HG03095 (cell line): ENCODE measurements at regions not wholly inside any gene's neighbourhood (a gene's known extent, or its start where the extent isn't known, plus 50 kb on each side); places are given as distances from the start of the nearest gene placed in this dataset.

Experiments
- ATAC-seq: cut with Tn5 transposase; IDR thresholded peaks from one replicate; pipeline ENCODE4 v1.9.1; 2021; ENCODE audit warnings: moderate library complexity; ENCODE audit not compliant: unreplicated experiment

GRCh38 chr11:116135891-116136290, 631.7 kb upstream of the CADM1 start:
- no peak for ATAC-seq

GRCh38 chr11:116134450-116134849, 630.2 kb upstream of the CADM1 start:
- ATAC-seq = no peak

- no peak for ATAC-seq
Observed at GRCh38 chr11:116132273-116132978, 628.2 kb upstream of the CADM1 start.

GRCh38 chr11:116130122-116130521, 625.9 kb upstream of the CADM1 start:
- no peak for ATAC-seq

- no peak for ATAC-seq
Observed at GRCh38 chr11:116129456-116129855, 625.2 kb upstream of the CADM1 start.

GRCh38 chr11:116126562-116126961, 622.3 kb upstream of the CADM1 start:
- no peak for ATAC-seq

GRCh38 chr11:116124922-116125714, 620.9 kb upstream of the CADM1 start:
- no peak for ATAC-seq

- ATAC-seq = no peak
Observed at GRCh38 chr11:116123739-116124138, 619.5 kb upstream of the CADM1 start.

GRCh38 chr11:116122697-116123472, 618.7 kb upstream of the CADM1 start:
- ATAC-seq = no peak

- ATAC-seq = no peak
Observed at GRCh38 chr11:116119158-116119557, 614.9 kb upstream of the CADM1 start.

- no peak for ATAC-seq
Observed at GRCh38 chr11:116118138-116118470, 613.9 kb upstream of the CADM1 start.

- no peak for ATAC-seq
Observed at GRCh38 chr11:116117331-116118137, 613.3 kb upstream of the CADM1 start.

GRCh38 chr11:116115801-116116200, 611.6 kb upstream of the CADM1 start:
- ATAC-seq = no peak

GRCh38 chr11:116114198-116114651, 610.0 kb upstream of the CADM1 start:
- no peak for ATAC-seq

- ATAC-seq = no peak
Observed at GRCh38 chr11:116112087-116112935, 608.1 kb upstream of the CADM1 start.

- ATAC-seq = no peak
Observed at GRCh38 chr11:116111546-116111945, 607.3 kb upstream of the CADM1 start.

- ATAC-seq = no peak
Observed at GRCh38 chr11:116110802-116111201, 606.6 kb upstream of the CADM1 start.

GRCh38 chr11:116110356-116110755, 606.1 kb upstream of the CADM1 start:
- ATAC-seq = no peak

GRCh38 chr11:116109228-116109627, 605.0 kb upstream of the CADM1 start:
- no peak for ATAC-seq

GRCh38 chr11:116108161-116108560, 603.9 kb upstream of the CADM1 start:
- ATAC-seq = no peak
